Prostate gland (tissue), 2 donors: ENCODE measurements at regions not wholly inside any gene's neighbourhood (a gene's known extent, or its start where the extent isn't known, plus 50 kb on each side); places are given as distances from the start of the nearest gene placed in this dataset.

Experiments used
- DNase-seq: peaks from one replicate; pipeline ENCODE4 v3.0.0-alpha.2; 2019; ENCODE audit warnings: low spot score
- H3K27ac ChIP-seq, 2 donors: fragments of 200-600 bp; sonication (generic); 2 replicates each; pipeline ENCODE4 v1.5.1; 2017 to 2019
- H3K27me3 ChIP-seq: fragments of 200-600 bp; sonication (generic); replicated peaks from 2 replicates; pipeline ENCODE4 v1.5.1; 2019; ENCODE audit not compliant: insufficient read depth
- H3K36me3 ChIP-seq, 2 donors: fragments of 200-600 bp; sonication (generic); 1 replicate in 1 of 2; 2 replicates in 1 of 2; pipeline versions ENCODE4 v1.5.1 to v1.8.1; 2017 to 2019
- H3K4me1 ChIP-seq: fragments of 200-600 bp; sonication (generic); replicated peaks from 2 replicates; pipeline ENCODE4 v1.5.1; 2019
- H3K4me3 ChIP-seq, 2 donors: fragments of 200-600 bp; sonication (generic); 2 replicates each; pipeline ENCODE4 v1.5.1; 2017 to 2019
- H3K9me3 ChIP-seq: fragments of 200-600 bp; sonication (generic); 2 replicates; pipeline ENCODE4 v1.5.1; 2017
- POLR2A ChIP-seq: fragments of 450-650 bp; IDR thresholded peaks from one replicate; pipeline ENCODE4 v1.6.1; 2016; ENCODE audit warnings: antibody characterized with exemption, mild to moderate bottlenecking
- POLR2AphosphoS5 ChIP-seq: sonication (generic); formaldehyde crosslinking; IDR thresholded peaks from one replicate; pipeline ENCODE4 v1.6.1; 2017; ENCODE audit warnings: antibody characterized with exemption
- WGBS: methylation state at CpG from one replicate; pipeline ENCODE4 v1.1.5; 2018; 5-methylcytosine and 5-hydroxymethylcytosine counted together
- intact Hi-C: fragments of 100-400 bp; cut with DNase I; formaldehyde crosslinking; loops from one replicate; pipeline ENCODE4 v1.14.2; 2022
- TF ChIP-seq, protein P1 (sequence below), 4 experiments: fragments of 200-600 bp in 2 of 4; fragments of 450-650 bp in 2 of 4; sonication (generic) in 2 of 4; IDR thresholded peaks; 1 replicate in 3 of 4; 2 replicates in 1 of 4; pipeline ENCODE4 v1.5.1; 2016 to 2019; ENCODE audit warnings: antibody characterized with exemption in 4 of 4, mild to moderate bottlenecking in 2 of 4, moderate library complexity in 2 of 4

DNA sequence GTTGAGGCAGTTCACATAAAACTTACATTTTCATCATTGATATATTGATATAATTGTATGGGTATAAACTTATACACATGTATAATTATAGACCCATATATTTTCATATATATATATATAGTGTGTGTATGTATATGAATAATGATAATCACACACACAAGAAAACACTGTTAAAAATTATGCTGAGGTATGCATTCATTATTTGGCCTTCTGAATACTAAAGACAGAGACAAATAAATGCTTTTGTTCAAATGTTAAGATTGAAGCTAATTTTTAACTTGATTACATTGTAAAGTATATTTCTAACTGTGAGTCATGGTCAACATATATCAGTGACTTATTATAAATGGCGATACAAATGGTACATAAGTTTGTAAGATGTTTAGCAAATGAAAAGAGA lies 888.8 kb downstream of the OTOL1 start:
- Histone ChIP-seq H3K4me1 (no peaks in the 10 kb centered on the region), H3K9me3 (no peaks in the 10 kb centered on the region), H3K27me3 (no peaks in the 10 kb centered on the region), H3K36me3 (no peaks in the 10 kb centered on the region), H3K27ac (no peak overlapping the region), H3K4me3 (no peak overlapping the region)
- TF ChIP-seq POLR2AphosphoS5 (no peak), POLR2A (no peak)
- TF ChIP-seq, protein P1, sequence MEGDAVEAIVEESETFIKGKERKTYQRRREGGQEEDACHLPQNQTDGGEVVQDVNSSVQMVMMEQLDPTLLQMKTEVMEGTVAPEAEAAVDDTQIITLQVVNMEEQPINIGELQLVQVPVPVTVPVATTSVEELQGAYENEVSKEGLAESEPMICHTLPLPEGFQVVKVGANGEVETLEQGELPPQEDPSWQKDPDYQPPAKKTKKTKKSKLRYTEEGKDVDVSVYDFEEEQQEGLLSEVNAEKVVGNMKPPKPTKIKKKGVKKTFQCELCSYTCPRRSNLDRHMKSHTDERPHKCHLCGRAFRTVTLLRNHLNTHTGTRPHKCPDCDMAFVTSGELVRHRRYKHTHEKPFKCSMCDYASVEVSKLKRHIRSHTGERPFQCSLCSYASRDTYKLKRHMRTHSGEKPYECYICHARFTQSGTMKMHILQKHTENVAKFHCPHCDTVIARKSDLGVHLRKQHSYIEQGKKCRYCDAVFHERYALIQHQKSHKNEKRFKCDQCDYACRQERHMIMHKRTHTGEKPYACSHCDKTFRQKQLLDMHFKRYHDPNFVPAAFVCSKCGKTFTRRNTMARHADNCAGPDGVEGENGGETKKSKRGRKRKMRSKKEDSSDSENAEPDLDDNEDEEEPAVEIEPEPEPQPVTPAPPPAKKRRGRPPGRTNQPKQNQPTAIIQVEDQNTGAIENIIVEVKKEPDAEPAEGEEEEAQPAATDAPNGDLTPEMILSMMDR (IDR thresholded peaks at IDR 0.05), result no peak
- intact Hi-C loops, result no loop called here
- no peak for DNase-seq
- 83% methylated on average over 1 of the region's 1 CpG for WGBS

DNA sequence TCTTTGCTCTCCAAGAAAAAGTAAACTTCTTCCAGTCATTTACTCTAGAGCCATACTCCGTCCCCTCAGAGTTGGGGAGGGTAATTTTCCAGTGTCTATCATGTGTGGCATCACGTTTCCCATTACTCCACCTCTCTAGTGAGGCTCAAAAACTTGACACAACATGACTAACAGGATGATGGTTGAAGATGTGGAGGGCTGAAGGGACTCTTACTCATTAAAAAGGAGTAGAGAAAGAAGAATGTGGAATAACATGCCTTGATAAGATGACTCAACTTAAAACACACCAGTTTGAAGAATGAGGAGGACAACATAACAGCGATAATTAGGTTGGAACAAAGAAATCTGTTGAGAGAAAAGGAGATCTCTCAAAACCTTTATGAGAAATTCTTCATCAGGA lies 894.3 kb downstream of the OTOL1 start:
- WGBS, result 67% methylated on average over 3 of the region's 3 CpGs
- TF ChIP-seq, protein P1 (IDR thresholded peaks at IDR 0.05), result no peak
- TF ChIP-seq POLR2A (no peak), POLR2AphosphoS5 (no peak)
- intact Hi-C loops, result no loop called here

DNA sequence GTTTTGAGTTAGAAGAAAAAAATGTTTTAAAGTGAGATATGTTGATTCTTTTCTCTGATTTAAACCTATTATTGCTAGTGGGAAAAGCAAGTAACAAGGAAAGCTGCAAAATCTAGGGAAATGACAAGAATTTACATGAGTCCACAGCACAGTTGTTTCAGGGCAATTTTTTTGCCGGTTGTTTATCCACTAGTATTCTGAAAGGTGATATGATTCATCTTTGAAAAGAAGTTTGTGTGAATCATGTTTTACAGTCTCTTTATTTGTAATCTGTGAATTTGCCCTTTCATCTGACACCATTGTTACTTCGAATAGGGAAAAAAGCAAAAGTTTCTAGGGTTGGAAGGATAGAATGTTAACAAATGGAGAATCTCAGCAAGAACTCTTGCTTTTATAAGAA lies 894.7 kb downstream of the OTOL1 start:
- Histone ChIP-seq H3K9me3 (no peaks in the 10 kb centered on the region), H3K4me1 (no peaks in the 10 kb centered on the region), H3K4me3 (no peak overlapping the region), H3K36me3 (no peaks in the 10 kb centered on the region), H3K27me3 (no peaks in the 10 kb centered on the region), H3K27ac (no peak overlapping the region)
- TF ChIP-seq POLR2A, result no peak
- TF ChIP-seq, protein P1 (IDR thresholded peaks at IDR 0.05), result no peak
- no peak for TF ChIP-seq POLR2AphosphoS5
- 27% methylated on average over 2 of the region's 2 CpGs for WGBS
- intact Hi-C loops, result no loop called here
- DNase-seq, result no peak

More for the DNA sequence above, 894.3 kb downstream of the OTOL1 start:
- Histone ChIP-seq H3K27me3 (no peaks in the 10 kb centered on the region), H3K36me3 (no peaks in the 10 kb centered on the region), H3K4me1 (no peaks in the 10 kb centered on the region), H3K27ac (no peak overlapping the region), H3K9me3 (no peaks in the 10 kb centered on the region), H3K4me3 (no peak overlapping the region)
- no peak for DNase-seq

DNA sequence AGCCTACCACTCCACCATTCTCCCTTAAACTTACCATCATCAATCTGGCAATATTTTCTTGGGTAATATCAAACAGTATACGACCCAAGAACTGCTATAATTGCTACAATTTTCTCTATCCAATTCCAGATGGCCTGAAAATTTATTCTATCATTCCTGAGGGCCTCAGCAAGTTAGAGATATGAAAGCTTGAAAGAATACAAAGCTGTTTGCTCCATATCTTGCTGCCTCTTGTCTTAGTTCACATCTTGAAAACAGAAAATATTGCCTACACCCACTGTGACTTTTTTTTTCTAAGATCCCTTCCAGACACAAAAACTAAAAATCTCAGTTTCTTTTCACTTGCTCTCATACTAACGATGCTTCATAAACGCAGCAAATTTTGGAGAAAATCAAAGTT lies 898.9 kb downstream of the OTOL1 start:
- Histone ChIP-seq H3K27me3 (no peaks in the 10 kb centered on the region), H3K36me3 (no peaks in the 10 kb centered on the region), H3K27ac (no peak overlapping the region), H3K4me3 (no peak overlapping the region), H3K4me1 (no peaks in the 10 kb centered on the region), H3K9me3 (no peaks in the 10 kb centered on the region)
- TF ChIP-seq POLR2AphosphoS5, result no peak
- TF ChIP-seq, protein P1 (IDR thresholded peaks at IDR 0.05), result no peak
- no peak for TF ChIP-seq POLR2A
- DNase-seq, result no peak
- intact Hi-C loops, result no loop called here
- WGBS, result 83% methylated on average over 3 of the region's 3 CpGs

DNA sequence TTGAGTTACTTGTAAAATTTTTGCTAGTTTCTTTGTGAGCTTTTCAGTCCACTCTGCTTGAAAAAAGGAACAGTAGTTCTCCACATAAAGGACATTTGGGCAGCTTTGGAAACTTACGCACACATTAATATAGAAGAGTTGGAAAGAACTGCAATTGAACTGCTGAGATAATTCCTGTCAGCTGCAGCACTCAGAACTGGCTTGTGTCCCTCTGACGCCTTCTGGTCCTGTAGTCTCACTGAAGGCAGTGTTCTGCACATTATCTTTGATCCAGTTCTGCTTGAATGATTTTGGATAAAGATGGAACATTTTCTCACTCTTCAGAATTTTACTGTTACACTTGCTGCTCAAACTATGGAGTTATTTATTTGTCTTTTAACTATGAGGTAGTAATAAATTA lies 901.9 kb downstream of the OTOL1 start:
- WGBS, result 84% methylated on average over 2 of the region's 2 CpGs
- no peaks in the 10 kb centered on the region for H3K27me3 ChIP-seq
- TF ChIP-seq, protein P1 (IDR thresholded peaks at IDR 0.05), result no peak
- TF ChIP-seq POLR2A, result no peak
- TF ChIP-seq POLR2AphosphoS5, result no peak
- no peak for DNase-seq
- no peak overlapping the region for H3K4me3 ChIP-seq
- no peaks in the 10 kb centered on the region for H3K4me1 ChIP-seq
- H3K9me3 ChIP-seq, result no peaks in the 10 kb centered on the region
- H3K27ac ChIP-seq, result no peak overlapping the region
- intact Hi-C loops, result no loop called here
- no peaks in the 10 kb centered on the region for H3K36me3 ChIP-seq
